Colonic mucosa (tissue), 4 donors: ENCODE measurements at regions not wholly inside any gene's neighbourhood (a gene's known extent, or its start where the extent isn't known, plus 50 kb on each side); places are given as distances from the start of the nearest gene placed in this dataset.

Experiments used
- DNase-seq: peaks from one replicate; pipeline ENCODE4 v3.0.0-alpha.2; 2020
- H3K27ac ChIP-seq: fragments of 200-600 bp; one replicate; pipeline ENCODE4 v1.8.0; 2021
- H3K27me3 ChIP-seq: fragments of 200-600 bp; one replicate; pipeline ENCODE4 v1.8.0; 2021
- H3K36me3 ChIP-seq: fragments of 200-600 bp; one replicate; pipeline ENCODE4 v1.8.0; 2021
- H3K4me1 ChIP-seq: fragments of 200-600 bp; one replicate; pipeline ENCODE4 v1.8.0; 2021; ENCODE audit warnings: mild to moderate bottlenecking
- H3K4me3 ChIP-seq: fragments of 200-600 bp; one replicate; pipeline ENCODE4 v1.8.0; 2021
- H3K9ac ChIP-seq, 2 donors: one replicate each; pipeline ENCODE4 v1.7.0; 2013; ENCODE audit warnings: control low read depth in 2 of 2, low read depth in 2 of 2, low read length in 2 of 2
- H3K9me3 ChIP-seq: fragments of 200-600 bp; one replicate; pipeline ENCODE4 v1.8.0; 2021
- CTCF ChIP-seq: fragments of 200-600 bp; IDR thresholded peaks from one replicate; pipeline ENCODE4 v1.8.0; 2022; ENCODE audit warnings: antibody characterized with exemption, mild to moderate bottlenecking
- intact Hi-C: fragments of 100-400 bp; cut with DNase I; formaldehyde crosslinking; loops from one replicate; pipeline ENCODE4 v1.14.1; 2022
- donor health status: healthy.
- donor health status: DM: no; HTN: no; CAD: no.
- donor health status: DM: no; HTN: no; CAD: no.

GRCh38 chr3:113057117-113057516 is 66.3 kb downstream of the GTPBP8 start:
- H3K4me1 ChIP-seq: no peaks in the 10 kb centered on the region
- no peak overlapping the region for H3K27ac ChIP-seq
- H3K9ac ChIP-seq: no peak overlapping the region
- no peaks in the 10 kb centered on the region for H3K36me3 ChIP-seq
- DNase-seq: no peak
- no peak for TF ChIP-seq CTCF
- H3K27me3 ChIP-seq: no peaks in the 10 kb centered on the region
- no peaks in the 10 kb centered on the region for H3K9me3 ChIP-seq
- intact Hi-C loops: no loop called here
- H3K4me3 ChIP-seq: no peak overlapping the region

GRCh38 chr3:113058188-113058587 is 67.4 kb downstream of the GTPBP8 start:
- H3K27ac ChIP-seq: no peak overlapping the region
- DNase-seq: no peak
- no peaks in the 10 kb centered on the region for H3K36me3 ChIP-seq
- H3K27me3 ChIP-seq: no peaks in the 10 kb centered on the region
- intact Hi-C loops: no loop called here
- H3K9me3 ChIP-seq: no peaks in the 10 kb centered on the region
- H3K9ac ChIP-seq: no peak overlapping the region
- TF ChIP-seq CTCF: no peak
- H3K4me3 ChIP-seq: no peak overlapping the region
- H3K4me1 ChIP-seq: no peaks in the 10 kb centered on the region

GRCh38 chr3:113062705-113063104 is 71.9 kb downstream of the GTPBP8 start:
- DNase-seq: no peak
- intact Hi-C loops: no loop called here
- Histone ChIP-seq H3K27ac (no peak overlapping the region), H3K27me3 (no peaks in the 10 kb centered on the region), H3K9me3 (no peaks in the 10 kb centered on the region), H3K36me3 (no peaks in the 10 kb centered on the region), H3K9ac (no peak overlapping the region), H3K4me3 (no peak overlapping the region), H3K4me1 (no peaks in the 10 kb centered on the region)
- no peak for TF ChIP-seq CTCF

DNA sequence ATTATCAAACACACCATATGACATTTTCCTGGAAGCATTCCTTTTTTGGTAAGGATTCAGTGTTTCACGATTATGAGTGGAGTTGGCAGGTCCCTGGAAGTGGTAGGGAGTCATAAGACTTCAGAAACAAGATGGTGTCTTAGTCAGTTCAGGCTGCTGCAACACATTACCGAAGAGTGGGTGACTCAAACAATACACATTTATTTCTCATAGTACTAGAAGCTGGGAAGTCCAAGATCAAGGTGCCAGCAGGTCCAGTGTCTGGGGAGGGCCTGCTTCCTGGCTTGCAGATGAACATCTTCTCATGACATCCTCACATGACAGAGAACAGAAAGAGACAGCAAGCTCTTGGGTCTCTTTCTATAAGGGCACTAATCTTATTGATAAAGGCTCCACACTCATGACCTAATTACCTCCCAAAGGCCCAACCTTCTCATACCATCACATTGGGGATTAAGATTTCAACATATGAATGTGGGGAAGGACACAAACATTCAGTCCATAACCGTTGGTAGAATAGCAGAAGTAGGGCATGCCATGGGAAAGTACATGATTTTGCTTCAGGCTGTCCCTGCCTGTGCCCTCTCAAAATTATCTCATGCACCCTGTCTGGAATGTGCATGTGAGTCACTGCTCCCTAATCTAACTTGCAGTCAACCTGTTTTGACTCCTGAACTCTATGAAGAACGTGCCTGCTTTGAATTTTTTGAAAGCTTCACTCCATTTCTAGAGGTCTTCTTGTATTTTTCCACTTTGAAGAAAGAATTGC is 72.5 kb downstream of the GTPBP8 start:
- Histone ChIP-seq H3K4me3 (no peak overlapping the region), H3K9ac (no peak overlapping the region), H3K27ac (no peak overlapping the region), H3K9me3 (no peaks in the 10 kb centered on the region), H3K36me3 (no peaks in the 10 kb centered on the region), H3K4me1 (no peaks in the 10 kb centered on the region), H3K27me3 (no peaks in the 10 kb centered on the region)
- intact Hi-C loops: no loop called here
- no peak for TF ChIP-seq CTCF
- no peak for DNase-seq

GRCh38 chr3:113064183-113064582 is 73.4 kb downstream of the GTPBP8 start:
- no peak for DNase-seq
- Histone ChIP-seq H3K36me3 (no peaks in the 10 kb centered on the region), H3K27me3 (no peaks in the 10 kb centered on the region), H3K27ac (no peak overlapping the region), H3K9ac (no peak overlapping the region), H3K4me1 (no peaks in the 10 kb centered on the region), H3K4me3 (no peak overlapping the region), H3K9me3 (no peaks in the 10 kb centered on the region)
- no peak for TF ChIP-seq CTCF
- intact Hi-C loops: no loop called here
